Brain microvascular endothelial cell (primary cell): ENCODE measurements at regions not wholly inside any gene's neighbourhood (a gene's known extent, or its start where the extent isn't known, plus 50 kb on each side); places are given as distances from the start of the nearest gene placed in this dataset.

Experiments
- DNase-seq: peaks from one replicate; pipeline ENCODE4 v3.0.0-alpha.2; 2020
- H3K27ac ChIP-seq: fragments of 250-450 bp; sonication (Bioruptor Pico); 2 replicates; pipeline ENCODE4 v1.5.1; 2020; ENCODE audit warnings: mild to moderate bottlenecking, moderate library complexity
- H3K27me3 ChIP-seq: fragments of 250-450 bp; sonication (Bioruptor Pico); replicated peaks from 2 replicates; pipeline ENCODE4 v1.5.1; 2020; ENCODE audit warnings: mild to moderate bottlenecking
- H3K36me3 ChIP-seq: fragments of 250-450 bp; sonication (Bioruptor Pico); replicated peaks from 2 replicates; pipeline ENCODE4 v1.5.1; 2020; ENCODE audit warnings: mild to moderate bottlenecking
- H3K4me3 ChIP-seq: 2 replicates; pipeline ENCODE4 v1.5.1; 2011; ENCODE audit warnings: low read depth, mild to moderate bottlenecking, control low read depth, low read length, moderate library complexity
- in situ Hi-C: cut with HindIII; loops from 2 replicates; pipeline ENCODE4 v1.10.0; 2017; ENCODE audit warnings: low sequenced_read_pairs, low pct_ligation_motif_present
- TF ChIP-seq, protein P1 (sequence below): IDR thresholded peaks from 2 replicates; pipeline ENCODE4 v1.5.1; 2011; ENCODE audit warnings: low read depth, mild to moderate bottlenecking, moderate library complexity, low read length, control low read depth, inconsistent platforms; ENCODE audit errors: missing control alignments

DNA sequence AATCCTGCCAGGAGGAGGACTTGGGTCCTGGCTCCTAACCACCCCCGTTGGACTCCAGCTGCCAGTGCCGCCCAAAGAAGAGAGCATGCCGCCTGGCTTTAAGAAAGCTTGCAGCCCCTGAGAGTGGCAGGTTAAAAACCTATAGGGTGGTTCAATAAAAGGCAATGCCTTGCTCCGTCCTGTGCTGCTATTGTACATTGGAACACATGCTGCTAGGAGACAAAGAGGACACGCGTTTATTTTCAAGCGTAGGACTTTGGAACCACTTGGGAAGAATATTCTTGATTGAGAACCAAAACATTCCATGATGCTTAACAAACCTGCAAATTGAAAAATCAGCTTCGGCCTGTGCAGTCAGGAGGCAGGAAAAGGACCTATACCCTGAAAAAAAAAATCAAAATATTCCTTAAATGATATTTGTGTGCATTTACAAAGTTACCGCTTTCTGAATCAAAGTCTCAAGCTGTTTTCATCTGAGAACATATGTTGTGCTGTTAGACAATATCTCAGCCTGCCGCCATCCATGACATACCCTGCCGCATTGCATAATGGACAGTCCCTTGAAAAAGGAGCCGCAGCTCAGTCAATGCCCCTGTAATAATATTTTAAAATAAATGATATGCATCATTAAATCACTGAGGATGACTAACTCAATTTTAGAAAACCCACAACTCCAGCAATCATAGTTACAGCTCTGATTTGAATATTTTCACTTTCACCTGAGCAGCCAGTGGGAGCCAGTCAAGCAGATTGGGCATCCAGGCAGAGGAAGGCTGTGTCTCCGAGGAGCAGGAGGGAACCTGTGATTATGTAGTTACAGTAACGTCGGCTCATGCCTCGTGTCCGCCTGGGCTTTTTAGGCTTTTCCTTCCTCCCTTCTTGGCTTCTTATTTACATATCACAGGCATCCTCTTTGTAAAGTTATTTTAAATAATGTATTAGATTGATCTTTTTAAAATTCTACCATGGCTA, 805.6 kb upstream of the FANCL start:
- no peak overlapping the region for H3K4me3 ChIP-seq
- no peak for DNase-seq
- H3K27me3 ChIP-seq: no peaks in the 10 kb centered on the region
- no peaks in the 10 kb centered on the region for H3K36me3 ChIP-seq
- TF ChIP-seq, protein P1, sequence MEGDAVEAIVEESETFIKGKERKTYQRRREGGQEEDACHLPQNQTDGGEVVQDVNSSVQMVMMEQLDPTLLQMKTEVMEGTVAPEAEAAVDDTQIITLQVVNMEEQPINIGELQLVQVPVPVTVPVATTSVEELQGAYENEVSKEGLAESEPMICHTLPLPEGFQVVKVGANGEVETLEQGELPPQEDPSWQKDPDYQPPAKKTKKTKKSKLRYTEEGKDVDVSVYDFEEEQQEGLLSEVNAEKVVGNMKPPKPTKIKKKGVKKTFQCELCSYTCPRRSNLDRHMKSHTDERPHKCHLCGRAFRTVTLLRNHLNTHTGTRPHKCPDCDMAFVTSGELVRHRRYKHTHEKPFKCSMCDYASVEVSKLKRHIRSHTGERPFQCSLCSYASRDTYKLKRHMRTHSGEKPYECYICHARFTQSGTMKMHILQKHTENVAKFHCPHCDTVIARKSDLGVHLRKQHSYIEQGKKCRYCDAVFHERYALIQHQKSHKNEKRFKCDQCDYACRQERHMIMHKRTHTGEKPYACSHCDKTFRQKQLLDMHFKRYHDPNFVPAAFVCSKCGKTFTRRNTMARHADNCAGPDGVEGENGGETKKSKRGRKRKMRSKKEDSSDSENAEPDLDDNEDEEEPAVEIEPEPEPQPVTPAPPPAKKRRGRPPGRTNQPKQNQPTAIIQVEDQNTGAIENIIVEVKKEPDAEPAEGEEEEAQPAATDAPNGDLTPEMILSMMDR: no peak
- H3K27ac ChIP-seq: no peak overlapping the region
- in situ Hi-C loops: no loop called here

DNA sequence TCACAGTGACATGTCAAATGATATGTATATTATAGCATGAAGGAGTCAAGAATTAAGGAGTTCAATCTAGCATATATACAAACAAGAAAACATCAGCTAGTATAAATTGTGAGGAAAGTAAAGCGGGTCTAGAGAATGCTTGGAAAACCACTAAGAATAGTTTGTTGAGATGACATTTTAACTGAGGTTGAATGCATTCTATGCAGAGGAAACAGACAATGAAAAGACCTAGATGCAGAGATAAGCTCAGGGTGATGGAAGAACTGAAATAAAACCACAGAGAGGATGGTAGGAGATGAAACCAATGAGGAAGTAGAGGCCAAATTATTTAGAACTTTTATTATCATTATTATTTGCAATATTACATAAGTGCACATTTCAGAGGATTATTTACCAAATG, 803.6 kb upstream of the FANCL start:
- no peak for DNase-seq
- in situ Hi-C loops: no loop called here

DNA sequence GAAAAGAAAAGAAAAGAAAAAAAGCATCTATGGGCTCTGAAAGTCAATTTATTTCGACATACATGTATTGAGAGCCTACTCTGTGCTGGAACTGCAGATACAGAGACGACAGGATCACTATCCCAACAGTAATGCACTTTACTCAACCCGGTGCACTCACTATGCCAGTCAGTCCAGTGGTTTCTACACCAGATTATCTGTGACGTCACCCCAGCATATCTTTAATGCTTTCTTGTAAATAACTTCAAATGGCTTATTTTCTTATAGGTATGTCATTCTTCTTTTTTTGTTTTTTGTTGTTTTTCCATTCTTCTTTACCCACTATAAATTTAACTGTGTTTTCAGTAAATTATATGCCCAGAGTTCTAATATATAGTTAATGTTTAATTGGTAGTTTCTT, 800.0 kb upstream of the FANCL start:
- H3K27ac ChIP-seq: no peak overlapping the region
- in situ Hi-C loops: no loop called here
- H3K27me3 ChIP-seq: no peaks in the 10 kb centered on the region
- no peak for DNase-seq
- no peak overlapping the region for H3K4me3 ChIP-seq
- TF ChIP-seq, protein P1: no peak
- H3K36me3 ChIP-seq: no peaks in the 10 kb centered on the region

More for the DNA sequence above, 803.6 kb upstream of the FANCL start:
- no peaks in the 10 kb centered on the region for H3K36me3 ChIP-seq
- no peak overlapping the region for H3K27ac ChIP-seq
- TF ChIP-seq, protein P1: no peak
- no peaks in the 10 kb centered on the region for H3K27me3 ChIP-seq
- no peak overlapping the region for H3K4me3 ChIP-seq

DNA sequence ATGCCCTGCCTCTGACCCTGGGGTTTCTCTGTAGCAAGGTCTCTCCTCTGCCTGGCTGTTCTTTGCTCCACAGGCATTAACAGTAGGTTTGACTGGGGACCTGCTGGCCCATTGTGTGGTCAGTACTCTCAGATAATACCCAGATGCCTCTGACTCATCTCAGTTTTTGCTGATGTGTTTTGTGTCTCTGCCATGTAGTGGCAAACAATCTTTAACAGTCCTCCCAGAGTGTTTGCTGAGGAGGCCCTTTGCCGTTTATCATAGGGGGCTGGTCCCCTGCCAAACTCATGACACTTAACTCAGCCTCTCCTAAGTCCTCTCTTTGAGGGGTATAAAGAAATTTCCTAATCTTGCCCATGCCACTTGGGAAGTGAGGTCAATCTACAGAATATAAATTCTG, 793.7 kb upstream of the FANCL start:
- Histone ChIP-seq H3K27me3 (no peaks in the 10 kb centered on the region), H3K4me3 (no peak overlapping the region), H3K27ac (no peak overlapping the region), H3K36me3 (no peaks in the 10 kb centered on the region)
- TF ChIP-seq, protein P1: no peak
- in situ Hi-C loops: no loop called here
- DNase-seq: peak; percentile 16

DNA sequence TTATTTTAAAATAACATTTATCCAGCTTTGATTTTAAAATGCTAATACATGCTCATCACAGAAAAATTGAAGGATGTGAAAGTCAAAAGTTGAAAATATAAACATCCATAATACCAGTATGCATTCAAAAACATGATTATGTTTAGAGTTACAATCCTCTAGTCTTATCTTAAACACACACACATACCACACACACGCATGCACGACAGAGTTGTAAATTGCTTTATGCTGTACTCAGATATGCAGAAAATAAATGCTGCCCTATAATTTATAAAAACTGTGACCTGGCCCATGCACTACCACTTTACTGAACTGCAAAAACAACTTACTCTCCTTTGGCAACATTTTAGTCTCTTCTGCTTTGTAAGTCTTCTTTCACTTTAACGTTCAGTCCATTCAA, 793.0 kb upstream of the FANCL start:
- H3K27me3 ChIP-seq: no peaks in the 10 kb centered on the region
- H3K27ac ChIP-seq: no peak overlapping the region
- in situ Hi-C loops: no loop called here

More for the DNA sequence above, 793.0 kb upstream of the FANCL start:
- Histone ChIP-seq H3K36me3 (no peaks in the 10 kb centered on the region), H3K4me3 (no peak overlapping the region)
- no peak for DNase-seq
- TF ChIP-seq, protein P1: no peak
